ENCODE measurements at regions not wholly inside any gene's neighbourhood (a gene's known extent, or its start where the extent isn't known, plus 50 kb on each side); places are given as distances from the start of the nearest gene placed in this dataset.

GRCh38 chr5:143931986-143932385 lies 120.0 kb downstream of the HMHB1 start:
- H3K9me3 ChIP-seq (ENCODE audit: control insufficient read depth, insufficient read depth, low read depth, low read length) = no peaks in the 10 kb centered on the region
- H3K4me3 ChIP-seq (ENCODE audit: low read depth, low read length) = no peak overlapping the region
- H3K36me3 ChIP-seq (ENCODE audit: control insufficient read depth in 2 of 2, insufficient read depth in 1 of 2, low read length in 2 of 2) = no peaks in the 10 kb centered on the region
- no peak overlapping the region for H3K27ac ChIP-seq (ENCODE audit: extremely low read depth, low read depth, low read length)
- H3K4me1 ChIP-seq (ENCODE audit: control insufficient read depth, insufficient read depth, low read length) = no peaks in the 10 kb centered on the region
- CTCF ChIA-PET = no interaction called here
- TF ChIP-seq ZNF785 (tag by site-specific recombination; IDR thresholded peaks at IDR 0.05) = no peak
- TF ChIP-seq ZNF398 (tag by site-specific recombination; IDR thresholded peaks at IDR 0.05) = no peak
- no peak for TF ChIP-seq ZFHX2 (tag by site-specific recombination; conservative IDR thresholded peaks at IDR 0.05)
- no peak for TF ChIP-seq ZNF335 (tag by site-specific recombination; conservative IDR thresholded peaks at IDR 0.05)
- no peak for TF ChIP-seq GFI1B (tag by site-specific recombination; IDR thresholded peaks at IDR 0.05)
- TF ChIP-seq ZNF645 (tag by site-specific recombination; IDR thresholded peaks at IDR 0.05) = no peak
- POLR2A ChIA-PET = no interaction called here

- H3K27ac ChIP-seq (ENCODE audit: extremely low read depth, low read depth, low read length) = no peak overlapping the region
- no peaks in the 10 kb centered on the region for H3K4me1 ChIP-seq (ENCODE audit: control insufficient read depth, insufficient read depth, low read length)
- TF ChIP-seq ZNF701 (tag by site-specific recombination; IDR thresholded peaks at IDR 0.05) = no peak
- no peak for TF ChIP-seq ZNF362 (tag by site-specific recombination; IDR thresholded peaks at IDR 0.05)
- no peaks in the 10 kb centered on the region for H3K36me3 ChIP-seq (ENCODE audit: control insufficient read depth in 2 of 2, insufficient read depth in 1 of 2, low read length in 2 of 2)
- no peaks in the 10 kb centered on the region for H3K9me3 ChIP-seq (ENCODE audit: control insufficient read depth, insufficient read depth, low read depth, low read length)
- ChIA-PET CTCF (no interaction called here), POLR2A (no interaction called here)
- H3K4me3 ChIP-seq (ENCODE audit: low read depth, low read length) = no peak overlapping the region
Measured at GRCh38 chr5:143932584-143932983, 120.6 kb downstream of the HMHB1 start.

- H3K9me3 ChIP-seq (ENCODE audit: control insufficient read depth, insufficient read depth, low read depth, low read length) = no peaks in the 10 kb centered on the region
- no peaks in the 10 kb centered on the region for H3K36me3 ChIP-seq (ENCODE audit: control insufficient read depth in 2 of 2, insufficient read depth in 1 of 2, low read length in 2 of 2)
- H3K27ac ChIP-seq (ENCODE audit: extremely low read depth, low read depth, low read length) = no peak overlapping the region
- H3K4me1 ChIP-seq (ENCODE audit: control insufficient read depth, insufficient read depth, low read length) = no peaks in the 10 kb centered on the region
- CTCF ChIA-PET = no interaction called here
- TF ChIP-seq ZBTB7A (tag by site-specific recombination; IDR thresholded peaks at IDR 0.05; ENCODE audit: low read depth) (no peak), ZNF514 (tag by site-specific recombination; IDR thresholded peaks at IDR 0.05) (no peak), ZNF239 (tag by site-specific recombination; IDR thresholded peaks at IDR 0.05) (no peak)
- H3K4me3 ChIP-seq (ENCODE audit: low read depth, low read length) = no peak overlapping the region
- POLR2A ChIA-PET = no interaction called here
Measured at GRCh38 chr5:143933451-143933850, 121.5 kb downstream of the HMHB1 start.

GRCh38 chr5:143934821-143935220 lies 122.9 kb downstream of the HMHB1 start:
- POLR2A ChIA-PET = no interaction called here
- TF ChIP-seq ZNF580 (tag by site-specific recombination; IDR thresholded peaks at IDR 0.05) (no peak), SETDB1 (IDR thresholded peaks at IDR 0.05; ENCODE audit: insufficient read length, low read length) (peak; percentile 94)

More at GRCh38 chr5:143934821-143935220, 122.9 kb downstream of the HMHB1 start:
- Histone ChIP-seq H3K36me3 (ENCODE audit: control insufficient read depth in 2 of 2, insufficient read depth in 1 of 2, low read length in 2 of 2) (no peaks in the 10 kb centered on the region), H3K4me1 (ENCODE audit: control insufficient read depth, insufficient read depth, low read length) (no peaks in the 10 kb centered on the region), H3K9me3 (ENCODE audit: control insufficient read depth, insufficient read depth, low read depth, low read length) (no peaks in the 10 kb centered on the region), H3K27ac (ENCODE audit: extremely low read depth, low read depth, low read length) (no peak overlapping the region), H3K4me3 (ENCODE audit: low read depth, low read length) (no peak overlapping the region)
- CTCF ChIA-PET = interaction anchor here (0.6 kb wide), 1 partner anchor 252 kb away, joined by 4 read pairs; no protein-coding TSS in a partner anchor
